G401.6 (cell line): ENCODE measurements at regions not wholly inside any gene's neighbourhood (a gene's known extent, or its start where the extent isn't known, plus 50 kb on each side); places are given as distances from the start of the nearest gene placed in this dataset.
"Not testable (repeated sequence)": the region's sequence is repeated elsewhere in the genome, so short reads cannot be mapped to it uniquely, and the experiment has no call there.

Source experiments
- FAIRE-seq: peaks from 2 replicates; lab custom pipeline; 2012; peaks lifted over from hg19 to GRCh38; lab: Jason Lieb, UNC

GRCh38 chr5:130955041-130955440 is 210.0 kb downstream of the HINT1 start:
- no peak for FAIRE-seq

- no peak for FAIRE-seq
Observed at GRCh38 chr5:130954336-130954735, 210.7 kb downstream of the HINT1 start.

- FAIRE-seq = no peak
Observed at GRCh38 chr5:130939059-130939458, 226.0 kb downstream of the HINT1 start.

- FAIRE-seq = no peak
Observed at GRCh38 chr5:130937046-130937445, 228.0 kb downstream of the HINT1 start.

- no peak for FAIRE-seq
Observed at GRCh38 chr5:130923543-130924124, 241.4 kb downstream of the HINT1 start.

- no peak for FAIRE-seq
Observed at GRCh38 chr5:130912088-130912487, 253.0 kb downstream of the HINT1 start.

GRCh38 chr5:130908186-130908585 is 256.9 kb downstream of the HINT1 start:
- no peak for FAIRE-seq

GRCh38 chr5:130897537-130898195 is 267.4 kb downstream of the HINT1 start:
- FAIRE-seq = not testable (repeated sequence)

GRCh38 chr5:130897181-130897536 is 267.9 kb downstream of the HINT1 start:
- FAIRE-seq = not testable (repeated sequence)

- no peak for FAIRE-seq
Observed at GRCh38 chr5:130896636-130897035, 268.4 kb downstream of the HINT1 start.

GRCh38 chr5:130893006-130893405 is 272.1 kb downstream of the HINT1 start:
- FAIRE-seq = no peak

- no peak for FAIRE-seq
Observed at GRCh38 chr5:130890610-130891009, 274.4 kb downstream of the HINT1 start.

GRCh38 chr5:130885691-130886090 is 279.4 kb downstream of the HINT1 start:
- no peak for FAIRE-seq

- FAIRE-seq = no peak
Observed at GRCh38 chr5:130885027-130885426, 280.0 kb downstream of the HINT1 start.

GRCh38 chr5:130884023-130884422 is 281.0 kb downstream of the HINT1 start:
- FAIRE-seq = no peak

GRCh38 chr5:130875656-130876055 is 289.4 kb downstream of the HINT1 start:
- no peak for FAIRE-seq

- no peak for FAIRE-seq
Observed at GRCh38 chr5:130874861-130875417, 290.1 kb downstream of the HINT1 start.

GRCh38 chr5:130871346-130872086 is 293.5 kb downstream of the HINT1 start:
- peak; percentile 28 for FAIRE-seq

- FAIRE-seq = no peak
Observed at GRCh38 chr5:130870691-130871090, 294.4 kb downstream of the HINT1 start.

- no peak for FAIRE-seq
Observed at GRCh38 chr5:130868186-130868840, 296.7 kb downstream of the HINT1 start.

- FAIRE-seq = no peak
Observed at GRCh38 chr5:130845049-130845765, 319.8 kb downstream of the HINT1 start.
